GM19395 (cell line): ENCODE measurements at regions not wholly inside any gene's neighbourhood (a gene's known extent, or its start where the extent isn't known, plus 50 kb on each side); places are given as distances from the start of the nearest gene placed in this dataset.

ENCODE experiments used
- ATAC-seq: cut with Tn5 transposase; IDR thresholded peaks from one replicate; pipeline ENCODE4 v1.9.1; 2021; ENCODE audit warnings: mild to moderate bottlenecking, moderate library complexity; ENCODE audit not compliant: unreplicated experiment

DNA sequence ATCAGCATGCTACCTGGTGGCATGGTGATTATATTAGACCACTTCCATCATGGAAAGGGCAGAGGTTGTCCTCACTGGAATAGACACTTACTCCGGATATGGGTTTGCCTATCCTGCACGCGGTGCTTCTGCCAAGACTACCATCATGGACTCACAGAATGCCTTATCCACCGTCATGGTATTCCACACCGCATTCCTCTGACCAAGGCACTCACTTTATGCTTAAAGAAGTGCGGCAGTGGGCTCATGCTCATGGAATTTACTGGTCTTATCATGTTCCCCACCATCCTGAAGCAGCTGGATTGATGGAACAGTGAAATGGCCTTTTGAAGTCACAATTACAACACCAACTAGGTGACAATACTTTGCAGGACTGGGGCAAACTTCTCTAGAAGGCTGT is 109.2 kb upstream of the DRD2 start:
- ATAC-seq = no peak

DNA sequence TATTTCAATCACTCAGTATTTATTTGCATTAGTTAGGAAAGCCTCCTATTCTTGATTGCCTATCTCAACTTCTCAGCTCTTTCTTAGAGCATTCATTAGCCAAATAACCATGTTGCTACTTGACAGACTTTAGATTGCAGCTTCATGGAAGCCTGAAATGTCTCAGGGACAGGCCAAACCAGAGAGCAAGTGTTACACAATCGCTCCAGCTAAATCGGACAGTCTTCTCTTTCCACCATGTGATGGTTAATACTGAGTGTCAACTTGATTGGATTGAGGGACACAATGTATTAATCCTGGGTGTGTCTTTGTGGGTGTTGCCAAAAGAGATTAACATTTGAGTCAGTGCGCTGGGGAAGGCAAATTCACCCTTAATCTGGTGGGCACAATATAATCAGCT is 106.5 kb upstream of the DRD2 start:
- ATAC-seq = no peak

DNA sequence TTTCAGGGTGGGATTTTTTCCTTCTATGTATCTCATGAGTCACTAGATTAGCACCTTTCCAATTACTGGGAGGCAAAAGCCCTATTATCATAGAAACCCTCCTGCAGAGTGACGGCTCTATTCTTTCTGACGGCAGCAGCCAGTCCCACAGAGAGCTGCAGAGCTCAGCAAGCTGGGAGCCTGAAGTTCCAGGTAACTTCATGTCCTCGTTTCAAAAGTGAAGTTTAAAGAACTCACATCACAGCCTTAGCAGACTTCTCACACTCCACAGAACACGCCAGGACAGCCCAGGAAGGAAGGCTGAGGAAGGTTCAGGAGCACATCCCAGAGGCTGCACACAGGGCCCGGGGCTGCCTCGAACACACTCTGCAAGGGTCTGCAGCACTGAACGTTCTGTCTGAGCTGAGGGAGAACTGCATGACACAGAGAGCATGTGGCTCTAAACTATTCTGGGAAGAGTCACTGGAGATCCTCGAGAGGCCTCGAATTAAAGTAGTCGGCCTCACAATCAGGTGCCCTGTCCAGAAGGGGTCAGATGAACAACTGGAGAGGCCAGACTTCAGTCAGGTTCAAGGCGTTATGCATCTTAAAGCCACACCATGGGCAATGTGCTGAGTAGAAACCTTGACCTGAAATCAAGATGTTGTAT is 104.2 kb upstream of the DRD2 start:
- no peak for ATAC-seq

DNA sequence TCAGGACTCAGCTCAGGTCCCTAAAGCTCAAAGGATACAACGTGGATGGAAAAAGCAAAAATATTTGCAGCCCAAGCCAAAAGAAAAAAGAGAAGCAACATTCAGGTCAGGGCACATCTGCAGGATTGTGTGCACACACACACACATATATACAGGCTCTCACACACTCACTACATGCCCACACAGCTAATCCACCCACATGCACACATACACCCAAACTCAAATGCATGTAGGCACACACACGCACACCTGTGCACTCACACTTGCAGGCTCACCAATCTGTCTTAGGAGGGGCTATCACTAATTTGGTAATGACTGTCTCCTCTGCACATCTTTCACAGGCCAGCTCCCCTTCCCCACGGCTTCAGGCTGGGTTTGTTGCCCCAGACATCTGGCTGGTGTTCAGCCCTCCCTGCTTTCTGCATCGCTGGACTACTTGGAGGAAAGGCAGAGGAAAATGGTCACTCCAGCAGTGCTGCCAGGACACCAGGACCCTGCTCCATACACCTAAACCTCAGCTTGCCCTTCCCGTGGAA is 103.6 kb upstream of the DRD2 start:
- no peak for ATAC-seq

DNA sequence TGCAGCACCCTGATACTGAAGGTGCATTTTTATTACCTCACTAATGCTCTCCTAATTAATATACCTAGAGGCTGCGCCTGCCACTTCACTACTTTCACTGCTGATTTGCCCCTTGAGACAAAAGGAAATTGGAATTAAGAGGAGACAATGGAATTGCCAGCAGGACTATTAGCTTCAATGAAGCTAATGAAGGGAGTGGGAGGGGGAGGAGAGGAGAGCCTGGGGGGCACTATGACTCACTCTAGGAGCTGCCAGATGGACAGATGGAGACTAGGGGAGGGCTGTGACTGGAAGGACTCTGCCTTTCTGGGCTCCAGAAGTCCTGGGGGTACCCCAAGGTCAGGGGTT is 102.8 kb upstream of the DRD2 start:
- ATAC-seq = no peak

DNA sequence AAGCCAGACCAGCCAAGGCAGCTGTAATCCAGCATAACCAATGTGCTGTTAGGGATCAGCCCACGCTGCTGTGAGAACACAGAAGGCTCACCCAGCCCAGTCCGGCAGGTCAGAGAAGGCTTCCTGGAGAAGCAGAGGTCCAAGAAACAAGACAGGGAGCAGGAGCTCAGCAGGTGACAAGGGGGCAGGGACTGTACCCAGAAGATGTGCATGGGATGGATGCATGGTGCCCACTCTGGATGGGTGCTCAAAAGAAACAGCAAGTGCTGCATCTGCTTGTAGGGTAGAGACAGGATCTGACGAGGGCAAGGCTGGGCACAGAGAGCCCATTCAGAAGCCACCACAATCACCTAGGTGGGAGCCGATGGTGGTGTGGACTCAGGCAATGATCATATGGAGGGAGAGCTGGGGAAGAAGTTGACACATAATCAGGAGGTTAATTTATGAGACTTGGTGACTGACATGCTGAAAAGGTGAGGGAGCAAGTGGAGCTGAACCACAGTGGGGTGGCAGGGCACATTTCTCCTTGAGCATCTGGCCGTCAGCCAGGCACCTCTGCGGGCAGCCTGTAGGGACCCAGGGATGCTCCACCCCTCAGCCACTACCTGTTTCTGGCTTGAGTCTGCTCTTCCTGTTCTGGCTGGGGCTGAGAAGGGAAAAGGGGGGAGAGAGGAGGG is 102.3 kb upstream of the DRD2 start:
- no peak for ATAC-seq

DNA sequence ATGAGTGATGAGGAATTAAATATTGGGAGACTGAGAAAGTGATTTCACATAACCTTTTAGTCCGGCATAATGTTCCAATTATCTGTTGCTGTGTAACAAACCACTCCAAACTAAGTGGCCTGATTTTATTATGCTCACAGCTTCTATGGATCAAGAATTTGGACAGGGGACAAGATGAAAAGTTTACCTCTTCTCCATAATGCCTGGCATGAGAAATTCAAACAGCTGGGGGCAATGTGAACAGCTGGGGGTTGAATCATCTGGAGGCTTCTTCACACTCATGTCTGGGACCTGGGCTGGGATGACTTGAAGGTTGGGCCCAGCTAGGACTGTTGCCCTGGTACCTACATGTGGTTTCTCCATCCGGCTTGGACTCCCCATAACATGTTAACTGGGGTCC is 99.4 kb upstream of the DRD2 start:
- ATAC-seq = no peak

DNA sequence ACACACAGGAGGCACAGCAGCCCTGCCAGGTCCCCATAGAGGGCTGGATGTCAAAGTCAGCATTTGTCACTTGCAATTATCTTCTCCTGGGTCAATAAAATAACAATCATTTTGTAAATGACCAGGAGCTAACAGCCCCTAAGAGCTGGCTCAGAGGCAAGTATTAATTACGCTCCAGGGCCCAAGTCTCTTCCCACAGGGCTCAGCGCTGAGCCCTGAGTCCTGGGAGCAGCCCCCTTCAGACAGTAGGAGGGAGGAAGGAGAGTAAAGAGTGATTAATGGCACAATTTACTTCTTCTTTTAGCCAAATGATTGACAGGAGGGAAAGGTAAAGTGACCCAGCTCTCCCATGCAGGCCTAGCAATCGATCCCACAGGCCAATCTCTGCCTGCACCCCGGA is 99.0 kb upstream of the DRD2 start:
- no peak for ATAC-seq

DNA sequence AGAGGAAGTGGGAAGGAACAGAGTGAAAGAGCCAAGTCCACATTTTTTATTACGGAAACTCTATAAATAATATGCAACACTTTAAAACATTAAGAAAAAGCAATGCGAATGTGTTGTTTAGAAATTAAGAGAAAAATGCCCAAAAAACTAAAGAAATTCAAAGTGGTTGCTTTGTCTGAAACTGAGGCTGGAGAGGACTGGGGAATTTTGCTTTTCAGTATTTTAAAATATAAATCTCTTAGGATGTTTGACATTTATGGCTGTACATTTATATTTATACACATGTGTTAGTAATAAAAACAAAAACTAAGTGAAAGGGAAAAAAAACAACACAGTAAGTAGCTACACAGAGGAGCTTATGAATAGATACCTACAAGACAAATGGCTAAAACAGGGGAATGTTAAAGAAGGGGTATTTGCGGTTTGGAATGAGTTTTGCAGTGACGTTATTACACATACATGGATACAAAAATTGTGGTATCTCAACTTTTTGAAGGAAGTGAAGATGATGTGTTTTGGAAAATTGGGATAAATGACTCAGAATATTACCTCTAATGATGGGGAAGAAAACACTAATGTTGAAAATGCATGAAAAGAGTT is 97.0 kb upstream of the DRD2 start:
- no peak for ATAC-seq

DNA sequence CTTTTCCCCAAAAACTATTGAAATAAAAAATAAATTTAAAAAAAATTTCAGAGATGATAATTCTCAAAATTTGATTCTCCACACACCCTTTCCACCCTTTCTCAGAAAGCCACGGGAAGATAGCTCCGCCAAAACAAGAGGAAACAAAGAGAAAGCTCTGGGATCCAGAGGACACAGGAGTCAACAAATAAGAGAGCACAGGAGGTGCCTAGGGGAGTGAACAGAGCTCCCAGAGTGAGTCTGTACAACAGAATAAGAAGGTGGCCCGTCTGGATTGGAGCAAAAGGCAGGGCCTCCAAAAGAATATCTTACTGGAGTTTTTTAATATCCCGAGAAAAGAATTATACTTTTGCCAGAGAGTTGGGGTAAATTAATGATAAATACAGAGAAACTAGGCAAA is 96.3 kb upstream of the DRD2 start:
- ATAC-seq = no peak

DNA sequence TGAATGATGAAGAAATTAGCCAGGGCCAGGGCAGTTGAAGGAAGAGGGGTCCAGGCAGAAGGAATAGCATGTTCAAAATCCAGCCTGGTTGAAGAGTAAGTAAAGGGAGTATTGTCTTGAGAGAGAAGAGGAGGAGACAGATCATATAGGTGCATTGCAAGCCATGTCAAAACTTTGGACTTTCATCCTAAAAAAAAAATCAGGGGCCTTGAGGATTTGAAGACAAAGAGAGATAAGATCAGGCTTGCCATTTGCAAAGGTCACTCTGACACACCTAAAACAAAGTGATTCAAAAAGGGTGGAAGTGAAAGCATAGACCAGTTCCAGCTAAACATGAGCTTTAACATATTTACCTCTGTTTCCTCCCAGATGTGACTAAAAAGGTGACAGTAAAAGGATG is 95.7 kb upstream of the DRD2 start:
- ATAC-seq = no peak

DNA sequence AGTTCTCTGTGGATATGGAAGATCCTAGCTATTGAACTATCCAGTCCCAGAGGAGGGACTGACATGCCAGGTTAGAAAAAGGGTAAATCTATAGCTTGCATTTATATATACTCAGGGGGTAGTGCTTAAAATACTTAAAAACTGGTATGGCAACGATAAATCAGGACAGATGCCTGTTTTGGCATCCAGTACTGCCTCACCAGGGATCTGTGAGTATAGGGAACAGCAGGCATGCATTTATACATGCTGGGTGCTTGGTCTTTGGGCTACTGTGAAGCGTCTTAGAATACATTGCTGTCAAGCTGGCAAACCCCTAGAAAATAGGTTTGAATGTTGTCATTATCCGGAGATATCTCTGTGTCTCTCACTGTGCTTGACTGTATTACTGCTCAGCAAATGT is 94.2 kb upstream of the DRD2 start:
- ATAC-seq = no peak

DNA sequence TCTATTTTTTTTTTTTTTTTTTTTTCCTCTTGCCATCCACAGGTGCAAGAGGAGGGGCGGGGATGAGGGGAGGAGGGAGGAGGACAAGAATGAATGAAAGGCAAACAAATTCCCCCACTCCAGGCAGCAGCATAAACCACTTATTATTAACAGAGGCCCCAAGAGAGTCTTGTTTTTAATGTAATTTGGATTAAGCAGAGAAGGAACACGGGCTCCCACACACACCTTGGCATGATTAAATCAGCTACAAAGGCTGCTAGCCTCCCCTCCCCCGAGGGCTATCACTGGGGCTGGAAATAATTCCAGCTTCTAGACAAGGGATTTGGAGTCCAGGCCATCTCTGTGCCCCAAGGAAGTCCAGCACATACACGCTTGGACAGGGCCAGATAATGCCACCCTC is 93.4 kb upstream of the DRD2 start:
- no peak for ATAC-seq

DNA sequence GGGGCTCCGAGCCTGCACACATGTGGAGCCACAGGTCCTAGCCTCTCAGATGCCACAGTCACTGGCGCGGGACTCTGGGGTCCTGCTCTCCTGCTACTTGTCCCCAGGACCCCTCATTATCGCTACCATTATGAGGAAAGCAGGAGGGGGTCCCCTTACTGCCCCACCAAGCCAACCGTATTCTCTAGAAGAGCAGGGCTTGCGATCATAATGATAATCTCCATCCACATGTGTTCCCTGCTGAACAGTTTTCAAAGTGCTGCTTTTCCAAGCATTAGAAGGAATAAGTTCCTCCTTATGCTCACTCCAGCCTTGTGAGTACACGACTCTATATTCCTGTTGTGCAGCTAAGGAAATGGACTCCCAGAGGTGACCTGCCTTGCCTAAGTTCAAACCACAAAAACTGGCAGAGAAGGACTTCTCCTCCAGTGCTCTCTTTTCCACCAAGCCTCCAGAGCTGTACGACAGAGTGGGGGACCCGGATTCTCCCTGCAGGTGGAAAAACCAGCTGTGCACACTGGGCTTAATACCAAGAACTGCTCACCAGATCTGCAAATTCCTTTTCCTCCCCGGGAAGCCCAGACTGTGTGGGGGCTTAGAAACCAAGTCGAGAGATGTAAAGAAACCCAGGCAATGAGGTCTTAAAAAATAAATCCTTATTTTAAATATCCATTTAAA is 92.8 kb upstream of the DRD2 start:
- no peak for ATAC-seq

DNA sequence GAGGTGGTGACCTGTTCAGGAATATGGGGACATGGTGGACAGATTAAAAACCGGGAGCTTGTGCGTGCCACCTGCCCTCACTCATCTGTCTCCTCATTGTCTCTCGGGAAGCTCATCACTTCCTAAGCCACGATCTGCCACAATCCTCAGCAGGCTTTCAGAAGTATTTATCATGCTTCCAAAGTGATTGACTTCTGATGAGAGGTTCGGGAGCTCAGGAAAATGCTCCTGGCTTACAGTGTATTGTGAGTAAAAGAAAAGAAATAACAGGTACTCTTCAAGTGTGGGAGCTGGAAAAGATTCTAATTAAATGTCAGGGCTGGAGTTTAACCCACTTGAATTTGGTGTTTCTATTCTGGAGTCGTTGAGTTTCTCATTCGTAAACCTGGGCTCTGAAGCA is 91.9 kb upstream of the DRD2 start:
- ATAC-seq = no peak

DNA sequence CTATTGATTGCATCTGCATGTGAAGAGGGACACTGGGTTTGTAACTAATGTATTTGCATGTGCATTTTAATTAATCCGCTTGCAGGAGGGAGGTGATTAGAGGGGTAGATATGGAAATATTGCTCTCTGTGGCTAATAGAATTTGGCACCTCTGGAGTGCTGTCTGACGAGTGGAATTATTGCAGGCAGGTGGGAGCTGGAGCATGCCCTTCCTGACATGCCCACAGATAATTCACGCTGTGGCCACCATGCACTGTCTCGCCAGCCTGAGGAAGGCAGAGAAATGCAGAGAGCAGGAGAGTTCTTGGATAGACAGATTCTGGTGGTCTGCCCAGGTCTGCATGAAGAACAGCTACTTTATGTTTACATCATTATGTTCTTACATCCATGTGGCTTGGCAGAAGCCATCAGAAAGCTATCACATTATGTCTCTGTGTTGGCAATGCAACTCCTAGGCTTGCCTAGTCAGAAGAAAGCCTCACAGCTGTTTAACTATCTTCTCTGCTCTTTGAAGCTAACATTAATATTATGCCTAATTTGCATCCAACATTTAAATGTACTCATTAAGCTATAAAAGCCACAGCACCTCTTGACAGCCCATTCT is 89.4 kb upstream of the DRD2 start:
- no peak for ATAC-seq

DNA sequence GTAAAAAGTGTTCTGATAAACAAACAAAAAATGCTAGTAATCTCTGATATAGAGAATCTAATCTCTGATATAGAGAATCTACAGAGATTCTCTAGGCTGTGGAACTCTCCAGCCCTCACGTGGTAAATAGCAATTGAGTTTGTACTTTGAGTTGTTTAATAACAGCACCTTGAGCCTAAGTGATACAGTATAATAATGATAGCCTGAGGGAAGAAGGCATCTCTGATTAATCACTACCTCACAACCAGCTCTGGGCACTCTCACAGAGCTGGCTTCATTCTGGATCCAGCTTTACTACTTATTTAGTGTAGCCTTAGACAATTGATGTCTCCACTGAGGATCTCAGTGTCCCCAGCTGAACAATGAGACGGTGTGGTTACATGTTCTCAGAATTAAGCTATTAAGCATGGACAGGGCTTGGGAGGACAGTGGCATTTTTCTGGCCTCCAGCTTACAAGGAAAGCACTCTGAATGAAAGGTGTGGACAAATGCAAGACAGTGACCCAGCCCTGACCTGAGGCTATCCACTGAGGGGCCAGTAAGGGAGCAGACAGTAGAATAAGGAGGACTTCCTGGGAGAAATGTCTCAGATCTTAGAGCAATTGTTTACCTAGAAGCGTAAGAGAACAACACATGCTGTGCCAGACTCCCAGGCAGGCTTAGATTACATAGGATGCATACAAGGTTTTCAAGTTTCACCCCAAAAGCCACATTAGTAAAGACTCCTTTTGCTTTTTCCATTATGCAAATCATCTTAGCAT is 88.7 kb upstream of the DRD2 start:
- no peak for ATAC-seq

DNA sequence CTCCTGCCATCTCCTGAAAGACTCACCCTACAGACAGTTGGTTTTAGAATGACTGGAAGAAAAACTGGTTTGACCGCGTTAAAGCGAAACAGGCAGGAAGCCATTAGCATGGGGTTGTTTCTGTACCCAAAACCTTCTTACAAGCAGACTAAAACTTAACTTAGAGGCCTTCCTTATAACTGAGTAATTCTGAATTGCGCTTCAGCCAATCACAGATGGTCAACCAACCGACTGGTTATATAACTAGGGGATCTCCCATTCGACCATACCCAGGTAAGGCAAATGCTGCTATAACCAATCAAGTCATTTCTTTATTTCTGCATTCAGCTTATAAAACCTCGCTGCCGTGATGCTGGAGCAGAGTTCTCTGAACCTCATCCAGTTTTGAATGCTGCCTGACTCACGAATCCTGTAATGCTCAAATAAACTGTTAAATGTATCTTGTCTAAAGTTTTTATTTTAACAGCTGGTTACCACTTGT is 87.8 kb upstream of the DRD2 start:
- ATAC-seq = no peak

DNA sequence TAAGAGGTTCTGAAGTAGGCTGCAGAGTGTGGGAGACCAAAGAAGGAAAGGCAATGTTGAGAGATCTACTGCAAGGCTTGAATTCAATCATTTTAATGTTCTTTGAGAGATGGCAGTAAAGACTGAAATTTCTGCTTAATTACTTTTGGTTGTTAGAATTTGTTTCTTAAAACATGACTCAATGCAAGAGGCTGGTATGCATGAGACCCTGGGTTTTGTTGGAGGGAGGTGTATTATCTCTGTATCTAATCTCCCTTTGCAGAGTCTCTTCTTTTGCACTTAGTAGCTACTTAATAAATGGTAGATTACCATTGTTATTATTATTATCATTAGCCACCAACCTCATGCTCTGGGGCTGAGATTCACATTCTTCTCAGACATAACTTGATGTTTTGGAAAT is 87.4 kb upstream of the DRD2 start:
- no peak for ATAC-seq

DNA sequence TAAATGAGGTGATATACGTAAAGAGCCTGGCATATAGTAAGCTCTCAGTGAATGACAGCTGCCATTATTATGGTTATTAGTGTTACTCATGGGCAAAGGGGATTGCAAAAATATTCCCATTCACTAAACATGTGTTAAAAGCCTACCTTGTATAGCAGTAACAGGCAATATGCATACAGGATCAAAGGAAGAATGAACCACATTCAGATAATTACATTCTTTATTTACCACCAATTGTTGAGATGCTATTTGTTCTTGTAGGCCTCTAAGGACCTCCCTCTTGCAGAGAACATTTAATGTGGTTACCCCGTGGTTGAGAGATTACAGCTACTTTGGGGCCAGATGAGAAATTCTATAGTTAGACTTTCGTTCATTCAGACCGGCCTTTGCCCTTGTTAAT is 82.7 kb upstream of the DRD2 start:
- ATAC-seq = no peak

DNA sequence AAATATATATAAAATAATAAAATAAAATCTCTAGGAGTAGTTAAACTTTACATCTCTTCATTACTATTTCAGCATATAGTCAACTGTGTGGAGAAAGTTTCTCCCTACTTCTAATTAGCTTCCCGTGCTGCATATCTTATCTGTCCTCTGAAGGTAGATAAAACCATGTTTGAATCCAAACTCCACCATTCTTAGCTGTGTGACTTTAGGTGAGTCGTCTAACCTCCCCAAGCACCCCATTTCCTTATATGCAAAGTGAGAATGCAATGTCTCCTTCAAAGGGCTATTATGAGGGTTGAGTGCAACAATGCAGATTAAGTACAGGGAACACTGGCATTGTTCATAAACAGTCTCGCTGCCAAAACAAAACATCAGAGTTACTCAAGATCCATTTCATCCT is 80.8 kb upstream of the DRD2 start:
- ATAC-seq = no peak
